Activated CD8-positive, alpha-beta memory T cell treated with anti-CD3 and anti-CD28 coated beads for 1 hour (primary cell): ENCODE measurements at regions not wholly inside any gene's neighbourhood (a gene's known extent, or its start where the extent isn't known, plus 50 kb on each side); places are given as distances from the start of the nearest gene placed in this dataset.

ENCODE experiments used
- DNase-seq, 2 donors: peaks; one replicate each; pipeline ENCODE4 v3.0.0-alpha.2; 2020; ENCODE audit warnings: low read depth in 1 of 2; ENCODE audit errors: extremely low read depth in 1 of 2

- no peak for DNase-seq
Observed at GRCh38 chr1:55279627-55280026, 64.5 kb upstream of the USP24 start.

- DNase-seq: no peak
Observed at GRCh38 chr1:55278378-55278777, 63.2 kb upstream of the USP24 start.

DNA sequence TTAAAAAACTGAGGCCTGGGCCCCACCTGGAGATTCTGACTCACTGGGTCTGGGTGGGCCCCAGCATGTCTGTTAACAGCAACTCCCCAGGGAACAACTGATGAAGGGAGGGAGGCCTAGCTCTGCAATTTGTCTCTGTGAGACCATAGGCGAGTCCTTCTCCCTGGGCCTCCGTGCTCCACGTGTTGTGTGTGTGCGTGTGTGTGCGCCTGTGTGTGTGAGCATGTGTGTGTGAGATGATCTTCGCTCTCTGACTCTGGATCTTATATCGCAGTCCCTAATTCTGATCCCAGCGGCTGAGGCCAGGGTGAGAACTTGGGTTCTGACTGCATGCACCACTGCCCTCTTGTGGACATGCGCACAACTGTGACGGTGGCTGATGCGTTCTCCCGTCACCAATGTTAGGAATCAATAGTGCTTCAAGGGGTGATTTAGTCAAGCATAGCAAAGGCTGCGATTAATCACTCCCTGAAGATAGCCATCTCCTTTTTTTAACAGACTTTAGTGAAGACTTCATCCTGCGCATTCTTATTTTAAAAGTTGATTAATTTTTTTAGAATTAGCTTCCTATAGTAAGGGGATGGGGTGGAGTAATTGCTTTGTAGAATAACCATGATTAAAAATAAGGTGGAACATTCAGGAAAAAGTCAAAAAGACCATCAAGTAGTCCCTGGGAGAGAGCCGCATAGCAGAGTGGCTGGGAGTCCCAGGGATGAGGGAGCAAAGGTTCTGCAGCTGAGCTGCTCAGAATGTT lies 62.4 kb upstream of the USP24 start:
- DNase-seq: peak; percentile 61

DNA sequence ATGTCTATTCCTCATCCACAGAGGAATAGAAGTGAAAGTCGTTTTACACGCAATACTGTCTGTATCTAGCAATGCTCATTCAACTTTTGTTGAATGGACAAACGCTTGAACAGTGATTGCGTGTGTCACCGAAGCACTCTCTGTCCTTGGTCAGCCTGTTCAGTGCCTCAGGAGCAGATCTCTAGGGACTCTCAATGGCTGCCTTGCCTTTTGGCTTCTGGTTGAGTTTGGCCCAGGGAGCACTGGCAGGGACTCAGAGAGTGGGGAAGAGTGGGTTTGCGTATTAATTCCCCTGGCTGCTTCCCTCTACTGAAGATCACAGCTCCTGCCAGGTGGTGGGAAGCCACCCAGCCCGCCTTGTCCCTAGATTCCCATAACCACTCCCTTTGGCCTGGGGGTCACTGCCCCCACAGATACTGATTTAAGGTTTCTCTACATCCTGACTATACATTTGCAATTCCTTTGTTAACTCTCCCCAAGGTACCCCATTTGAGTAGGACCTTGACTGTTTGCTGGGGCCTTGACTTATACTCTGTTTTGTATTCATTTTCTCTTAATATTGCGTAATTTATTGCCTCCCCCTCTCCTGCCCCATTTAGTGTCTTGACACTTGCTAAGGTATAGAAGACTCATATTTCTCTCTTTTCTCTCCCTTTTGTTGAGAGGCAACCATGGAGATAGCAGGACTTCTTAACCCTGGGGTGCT lies 61.7 kb upstream of the USP24 start:
- DNase-seq: no peak

- no peak for DNase-seq
Observed at GRCh38 chr1:55275941-55276341, 60.8 kb upstream of the USP24 start.

DNA sequence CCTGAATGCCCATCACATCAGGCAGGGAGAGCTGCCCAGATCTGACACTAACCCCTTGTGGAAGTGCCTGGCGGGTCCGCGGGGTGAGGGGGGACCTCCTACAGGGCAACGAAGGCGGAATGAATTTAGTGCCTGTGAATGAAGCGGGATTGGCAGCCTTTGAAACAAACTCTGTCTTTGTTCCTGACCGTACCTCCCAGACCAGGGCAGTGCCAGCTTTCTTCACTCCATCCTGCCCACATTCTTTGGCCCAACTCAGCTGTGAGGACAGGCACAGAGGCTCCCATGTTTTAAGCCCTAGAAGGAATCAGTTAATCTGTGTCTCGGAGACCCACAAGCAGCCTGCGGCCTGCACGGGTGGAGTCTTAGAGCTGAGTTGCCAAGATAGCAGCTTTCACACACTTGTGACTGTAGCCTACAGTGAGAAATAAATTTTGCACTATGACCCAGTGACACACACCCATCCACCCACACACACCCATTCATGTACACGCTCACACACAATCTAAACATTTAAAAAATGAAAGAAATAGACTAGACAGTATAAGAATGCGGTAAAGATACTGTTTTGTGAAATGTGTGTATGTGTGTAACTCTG lies 60.1 kb upstream of the USP24 start:
- DNase-seq: no peak

- DNase-seq: no peak
Observed at GRCh38 chr1:55272994-55273393, 57.8 kb upstream of the USP24 start.
